ENCODE measurements at regions not wholly inside any gene's neighbourhood (a gene's known extent, or its start where the extent isn't known, plus 50 kb on each side); places are given as distances from the start of the nearest gene placed in this dataset.

DNA sequence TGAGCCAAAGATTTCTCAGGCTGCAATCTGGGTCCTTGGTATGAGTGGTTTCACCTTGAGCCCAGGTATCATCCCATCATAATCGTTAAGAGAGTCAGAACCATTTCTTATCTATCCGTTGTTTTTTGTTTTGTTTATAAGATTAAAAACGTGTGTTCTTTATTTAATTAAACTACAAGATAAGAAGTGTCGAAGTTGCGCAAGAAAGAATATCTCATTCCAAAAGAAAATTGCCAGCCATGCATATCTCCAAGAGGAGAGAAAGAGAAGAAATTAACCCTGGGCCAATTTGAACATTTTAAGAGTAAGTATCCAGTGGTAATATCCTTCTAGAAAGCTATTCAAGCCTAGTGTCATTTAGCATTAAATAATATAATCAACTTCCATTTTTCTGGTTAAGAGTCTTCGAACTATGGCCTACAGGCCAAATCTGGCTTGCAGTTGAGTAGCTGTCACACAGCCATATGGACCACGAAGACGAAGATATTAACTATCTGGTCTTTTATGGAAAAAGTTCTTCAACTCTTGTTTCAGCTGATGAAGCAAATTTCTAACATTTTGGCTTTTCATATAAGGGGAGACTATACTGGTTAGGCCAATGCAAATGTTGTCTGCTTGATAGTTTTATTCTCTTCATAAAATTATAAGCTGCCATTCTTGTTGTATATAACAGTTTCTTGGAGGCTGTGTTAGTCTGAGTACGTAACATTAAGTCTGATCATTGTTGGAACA lies 576.4 kb downstream of the REEP3 start:
- TF ChIP-seq CTCF (IDR thresholded peaks at IDR 0.05): no peak
- no peak for TF ChIP-seq POLR2A (IDR thresholded peaks at IDR 0.05)
- no peak overlapping the region for H3K4me3 ChIP-seq
- DNase-seq: no peak
- H3K36me3 ChIP-seq: no peaks in the 10 kb centered on the region
- H3K27ac ChIP-seq: no peak overlapping the region
- H3K4me1 ChIP-seq: no peaks in the 10 kb centered on the region
- H3K27me3 ChIP-seq: no peaks in the 10 kb centered on the region
- H3K9me3 ChIP-seq: no peaks in the 10 kb centered on the region

DNA sequence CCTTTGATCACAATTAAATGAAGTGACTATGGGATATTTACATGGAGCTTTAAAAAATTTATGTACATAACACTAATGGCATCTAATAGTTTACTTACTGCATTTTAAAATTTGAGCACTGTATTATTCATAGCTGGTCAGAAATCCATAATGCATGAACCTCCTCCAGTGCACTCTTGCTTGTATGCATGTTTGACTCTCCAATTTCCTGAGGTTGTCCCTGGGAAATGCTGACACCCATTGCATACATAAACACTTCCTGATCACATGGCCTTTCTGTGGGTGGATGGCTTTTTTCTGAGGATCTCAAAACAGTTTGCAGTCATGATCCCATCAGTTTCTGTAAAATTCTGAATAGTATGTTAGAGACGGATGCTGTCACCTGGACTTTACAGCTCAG lies 577.8 kb downstream of the REEP3 start:
- H3K9me3 ChIP-seq: no peaks in the 10 kb centered on the region
- no peak for TF ChIP-seq CTCF (IDR thresholded peaks at IDR 0.05)
- no peak for TF ChIP-seq POLR2A (IDR thresholded peaks at IDR 0.05)
- H3K4me1 ChIP-seq: no peaks in the 10 kb centered on the region
- no peak overlapping the region for H3K27ac ChIP-seq
- no peak overlapping the region for H3K4me3 ChIP-seq
- H3K36me3 ChIP-seq: no peaks in the 10 kb centered on the region
- H3K27me3 ChIP-seq: no peaks in the 10 kb centered on the region
- no peak for DNase-seq

DNA sequence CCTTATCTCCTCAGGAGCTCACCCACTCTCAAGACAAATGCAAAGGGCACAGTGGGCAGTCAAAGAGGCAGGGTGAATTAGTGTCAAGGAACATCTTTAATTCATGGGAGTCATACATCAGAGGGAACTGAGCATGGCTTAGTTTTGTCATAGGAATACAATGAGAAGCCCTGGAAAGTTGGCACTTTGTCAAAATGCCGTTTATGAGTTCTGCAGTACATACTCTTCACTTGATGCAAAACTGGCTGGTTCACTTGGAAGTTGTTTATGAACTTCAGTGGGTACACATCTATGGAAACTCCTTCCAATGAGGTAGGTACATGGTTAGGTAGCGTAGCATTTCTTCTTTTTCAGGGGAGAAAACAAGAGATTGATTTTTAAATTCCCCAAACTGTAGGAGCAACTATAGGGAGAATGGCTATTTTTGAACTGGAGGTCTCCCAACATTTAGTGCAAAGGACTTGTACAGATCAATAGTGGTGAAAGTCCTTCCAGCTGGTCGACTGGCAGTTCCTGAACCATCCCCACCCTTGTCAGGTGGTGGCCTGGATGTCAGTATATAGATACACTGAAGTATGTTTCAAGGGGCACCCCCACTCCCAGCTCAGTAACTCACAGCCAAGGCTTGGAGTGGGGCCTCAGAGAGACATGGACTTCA lies 580.5 kb downstream of the REEP3 start:
- H3K27me3 ChIP-seq: no peaks in the 10 kb centered on the region
- H3K9me3 ChIP-seq: no peaks in the 10 kb centered on the region
- no peaks in the 10 kb centered on the region for H3K36me3 ChIP-seq
- H3K27ac ChIP-seq: no peak overlapping the region
- no peaks in the 10 kb centered on the region for H3K4me1 ChIP-seq
- no peak for DNase-seq
- no peak overlapping the region for H3K4me3 ChIP-seq
- TF ChIP-seq POLR2A (IDR thresholded peaks at IDR 0.05) (no peak), CTCF (IDR thresholded peaks at IDR 0.05) (no peak)

GRCh38 chr10:64102264-64102633 lies 581.0 kb downstream of the REEP3 start:
- TF ChIP-seq CTCF (IDR thresholded peaks at IDR 0.05): no peak
- TF ChIP-seq POLR2A (IDR thresholded peaks at IDR 0.05): no peak
- DNase-seq: no peak
- Histone ChIP-seq H3K27me3 (no peaks in the 10 kb centered on the region), H3K9me3 (no peaks in the 10 kb centered on the region), H3K36me3 (no peaks in the 10 kb centered on the region), H3K4me1 (no peaks in the 10 kb centered on the region), H3K4me3 (no peak overlapping the region), H3K27ac (no peak overlapping the region)

GRCh38 chr10:64102916-64103315 lies 581.7 kb downstream of the REEP3 start:
- Histone ChIP-seq H3K9me3 (no peaks in the 10 kb centered on the region), H3K27me3 (no peaks in the 10 kb centered on the region), H3K27ac (no peak overlapping the region), H3K36me3 (no peaks in the 10 kb centered on the region), H3K4me3 (no peak overlapping the region), H3K4me1 (no peaks in the 10 kb centered on the region)
- DNase-seq: no peak
- TF ChIP-seq POLR2A (IDR thresholded peaks at IDR 0.05) (no peak), CTCF (IDR thresholded peaks at IDR 0.05) (no peak)

Data from Peyer's patch (tissue), 4 donors.